Tibial nerve (tissue), 4 donors: ENCODE measurements at regions not wholly inside any gene's neighbourhood (a gene's known extent, or its start where the extent isn't known, plus 50 kb on each side); places are given as distances from the start of the nearest gene placed in this dataset.

ENCODE experiments used
- CTCF ChIP-seq, 5 experiments: fragments of 200-600 bp in 3 of 5; fragments of 450-650 bp in 2 of 5; sonication (generic) in 3 of 5; IDR thresholded peaks; one replicate each; pipeline ENCODE4 v1.5.1; 2016 to 2019; ENCODE audit warnings: antibody characterized with exemption in 5 of 5, mild to moderate bottlenecking in 3 of 5, moderate library complexity in 2 of 5
- EP300 ChIP-seq, 2 donors: sonication (generic); formaldehyde crosslinking; IDR thresholded peaks; one replicate each; pipeline ENCODE4 v1.6.1; 2017; ENCODE audit warnings: antibody characterized with exemption in 2 of 2, mild to moderate bottlenecking in 1 of 2
- POLR2A ChIP-seq, 2 donors: fragments of 450-650 bp; IDR thresholded peaks; one replicate each; pipeline ENCODE4 v1.6.1; 2017; ENCODE audit warnings: antibody characterized with exemption in 2 of 2, mild to moderate bottlenecking in 2 of 2, moderate library complexity in 2 of 2

- no peak for TF ChIP-seq CTCF (IDR thresholded peaks at IDR 0.05)
- no peak for TF ChIP-seq POLR2A (IDR thresholded peaks at IDR 0.05)
- no peak for TF ChIP-seq EP300 (IDR thresholded peaks at IDR 0.05)
Measured at GRCh38 chr21:32144851-32145250, 134.0 kb downstream of the MIS18A start.
